Brain microvascular endothelial cell (primary cell): ENCODE measurements at regions not wholly inside any gene's neighbourhood (a gene's known extent, or its start where the extent isn't known, plus 50 kb on each side); places are given as distances from the start of the nearest gene placed in this dataset.

Source experiments
- DNase-seq: peaks from one replicate; pipeline ENCODE4 v3.0.0-alpha.2; 2020
- H3K27ac ChIP-seq: fragments of 250-450 bp; sonication (Bioruptor Pico); 2 replicates; pipeline ENCODE4 v1.5.1; 2020; ENCODE audit warnings: mild to moderate bottlenecking, moderate library complexity
- H3K27me3 ChIP-seq: fragments of 250-450 bp; sonication (Bioruptor Pico); replicated peaks from 2 replicates; pipeline ENCODE4 v1.5.1; 2020; ENCODE audit warnings: mild to moderate bottlenecking
- H3K36me3 ChIP-seq: fragments of 250-450 bp; sonication (Bioruptor Pico); replicated peaks from 2 replicates; pipeline ENCODE4 v1.5.1; 2020; ENCODE audit warnings: mild to moderate bottlenecking
- H3K4me3 ChIP-seq: 2 replicates; pipeline ENCODE4 v1.5.1; 2011; ENCODE audit warnings: low read depth, mild to moderate bottlenecking, control low read depth, low read length, moderate library complexity
- CTCF ChIP-seq: IDR thresholded peaks from 2 replicates; pipeline ENCODE4 v1.5.1; 2011; ENCODE audit warnings: low read depth, mild to moderate bottlenecking, moderate library complexity, low read length, control low read depth, inconsistent platforms; ENCODE audit errors: missing control alignments
- in situ Hi-C: cut with HindIII; loops from 2 replicates; pipeline ENCODE4 v1.10.0; 2017; ENCODE audit warnings: low sequenced_read_pairs, low pct_ligation_motif_present

- DNase-seq: no peak
- in situ Hi-C loops: no loop called here
- Histone ChIP-seq H3K27ac (no peak overlapping the region), H3K36me3 (no peaks in the 10 kb centered on the region), H3K27me3 (no peaks in the 10 kb centered on the region), H3K4me3 (no peak overlapping the region)
- no peak for TF ChIP-seq CTCF
Measured at GRCh38 chr16:66172463-66172862, 194.0 kb upstream of the CDH5 start.

GRCh38 chr16:66171578-66171977 lies 194.9 kb upstream of the CDH5 start:
- in situ Hi-C loops: no loop called here
- Histone ChIP-seq H3K27me3 (no peaks in the 10 kb centered on the region), H3K36me3 (no peaks in the 10 kb centered on the region), H3K27ac (no peak overlapping the region), H3K4me3 (no peak overlapping the region)
- no peak for DNase-seq
- TF ChIP-seq CTCF: no peak

- DNase-seq: no peak
- TF ChIP-seq CTCF: no peak
- Histone ChIP-seq H3K27me3 (no peaks in the 10 kb centered on the region), H3K4me3 (no peak overlapping the region), H3K27ac (no peak overlapping the region), H3K36me3 (no peaks in the 10 kb centered on the region)
- in situ Hi-C loops: no loop called here
Measured at GRCh38 chr16:66170989-66171388, 195.5 kb upstream of the CDH5 start.

GRCh38 chr16:66169817-66170216 lies 196.7 kb upstream of the CDH5 start:
- in situ Hi-C loops: no loop called here

GRCh38 chr16:66168777-66169176 lies 197.7 kb upstream of the CDH5 start:
- no peak overlapping the region for H3K4me3 ChIP-seq
- DNase-seq: no peak
- in situ Hi-C loops: no loop called here
- no peak overlapping the region for H3K27ac ChIP-seq
- H3K27me3 ChIP-seq: peaks cover 2% of the 10 kb centered on the region
- TF ChIP-seq CTCF: no peak
- no peaks in the 10 kb centered on the region for H3K36me3 ChIP-seq

More at GRCh38 chr16:66169817-66170216, 196.7 kb upstream of the CDH5 start:
- Histone ChIP-seq H3K27me3 (no peaks in the 10 kb centered on the region), H3K36me3 (no peaks in the 10 kb centered on the region), H3K27ac (no peak overlapping the region), H3K4me3 (no peak overlapping the region)
- DNase-seq: no peak
- TF ChIP-seq CTCF: no peak

- peaks cover 5% of the 10 kb centered on the region for H3K27me3 ChIP-seq
- no peak overlapping the region for H3K4me3 ChIP-seq
- no peak overlapping the region for H3K27ac ChIP-seq
- in situ Hi-C loops: no loop called here
- H3K36me3 ChIP-seq: no peaks in the 10 kb centered on the region
- TF ChIP-seq CTCF: peak; percentile 57
- DNase-seq: no peak
Measured at GRCh38 chr16:66167564-66168291, 198.8 kb upstream of the CDH5 start.
